NCI-H526 (cell line): ENCODE measurements at regions not wholly inside any gene's neighbourhood (a gene's known extent, or its start where the extent isn't known, plus 50 kb on each side); places are given as distances from the start of the nearest gene placed in this dataset.

Experiments
- DNase-seq, 2 experiments: peaks; one replicate each; lab custom pipeline; 2025; lab: John Stamatoyannopoulos, UW

- DNase-seq: no peak
These were observed 82.4 kb upstream of the COX10 start for GRCh38 chr17:13986855-13987254.

DNA sequence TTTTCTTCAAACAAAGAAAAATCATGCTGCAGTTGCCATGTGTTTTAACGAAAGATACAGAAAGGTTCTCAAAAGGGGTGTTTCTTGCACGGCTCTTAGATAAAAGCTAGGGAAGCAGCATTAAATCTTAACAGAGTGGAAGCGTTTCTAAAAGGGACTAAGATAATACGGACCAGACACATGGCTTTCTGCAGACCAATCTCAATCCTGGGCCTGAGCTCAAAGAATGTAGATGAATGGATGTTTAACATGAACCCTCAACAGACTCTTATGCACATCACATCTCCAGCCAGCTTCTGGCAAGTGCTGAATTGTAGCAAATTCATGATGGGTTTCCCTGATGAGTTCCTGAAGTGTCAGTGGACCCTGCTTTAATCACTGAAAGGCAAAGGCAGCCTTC lies 80.2 kb upstream of the COX10 start:
- no peak for DNase-seq

DNA sequence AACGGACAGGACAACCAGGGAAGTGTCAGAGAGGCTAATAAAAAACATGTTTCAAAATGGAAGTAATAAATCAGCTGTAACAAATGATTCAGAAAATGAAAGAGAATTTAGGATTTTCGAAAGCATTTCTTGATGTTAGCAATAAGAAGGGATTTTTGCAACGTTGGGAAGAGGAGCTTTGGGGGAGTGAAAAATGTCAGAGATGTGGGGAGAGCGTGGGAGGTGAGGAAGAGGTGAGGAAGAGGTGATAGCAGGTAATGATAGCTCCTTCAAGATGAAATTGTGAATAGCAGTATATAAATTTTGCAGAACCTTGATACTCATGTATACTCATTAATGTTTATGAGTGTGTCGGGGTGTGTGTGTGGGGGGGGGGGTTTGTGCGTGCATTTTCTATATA lies 76.2 kb upstream of the COX10 start:
- no peak for DNase-seq

DNA sequence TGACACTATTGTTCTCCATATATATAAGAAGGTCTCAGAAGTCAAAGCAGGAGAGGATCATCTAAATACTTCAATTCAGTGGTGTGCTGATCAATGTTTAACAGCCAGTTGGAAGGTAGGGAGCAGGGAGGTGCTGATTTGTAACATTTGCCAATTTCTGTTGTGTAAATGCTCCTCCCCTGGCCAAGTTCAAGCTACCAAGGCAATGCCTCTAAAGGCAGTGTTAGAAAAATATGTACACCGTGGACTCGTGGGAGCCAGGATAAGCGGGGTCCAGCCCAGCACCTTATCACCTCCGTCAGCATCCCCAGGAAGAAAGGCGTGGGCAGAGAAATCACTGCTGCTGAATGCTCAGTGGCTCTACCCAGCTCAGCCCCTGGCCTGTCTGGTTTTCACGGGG lies 75.3 kb upstream of the COX10 start:
- no peak for DNase-seq

DNA sequence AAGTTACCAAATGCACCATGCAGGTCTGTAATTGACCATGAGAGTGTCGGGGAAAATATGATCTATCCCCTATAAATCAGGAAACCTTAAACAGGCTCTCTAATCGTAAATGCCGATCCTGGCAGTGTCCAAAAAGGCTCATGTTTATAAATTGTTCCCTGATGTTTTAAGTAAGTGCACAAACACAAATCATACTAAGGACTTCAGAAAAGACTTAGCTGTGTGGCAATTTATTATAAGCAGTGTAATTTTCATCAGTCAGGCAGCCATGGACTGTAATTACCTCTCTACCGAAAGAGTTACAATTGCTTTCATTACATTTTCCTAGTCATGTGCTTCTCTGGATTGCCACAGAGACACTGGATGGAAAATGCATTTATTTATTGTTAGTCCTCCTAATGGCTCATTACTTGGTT lies 73.4 kb upstream of the COX10 start:
- no peak for DNase-seq

DNA sequence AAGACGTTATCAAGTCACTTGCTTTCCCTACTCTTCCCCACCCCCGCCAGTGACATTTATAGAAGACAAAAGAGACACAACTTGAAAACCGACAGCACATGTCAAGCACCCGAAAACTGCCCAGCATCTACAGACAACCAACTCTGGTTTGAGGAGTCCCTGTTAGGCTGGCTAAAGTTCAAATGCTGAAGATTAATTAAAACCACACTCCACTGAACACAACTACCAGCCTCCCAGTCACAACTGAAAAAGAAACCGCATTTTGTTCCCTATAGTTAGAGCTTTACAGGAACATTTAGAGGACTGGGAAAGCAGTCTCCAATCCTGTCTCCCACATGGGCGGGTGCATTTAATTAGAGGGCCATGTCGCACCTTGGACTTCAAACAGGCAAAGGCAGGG lies 73.0 kb upstream of the COX10 start:
- no peak for DNase-seq

- no peak for DNase-seq
These were observed 72.6 kb upstream of the COX10 start for GRCh38 chr17:13996748-13997147.

DNA sequence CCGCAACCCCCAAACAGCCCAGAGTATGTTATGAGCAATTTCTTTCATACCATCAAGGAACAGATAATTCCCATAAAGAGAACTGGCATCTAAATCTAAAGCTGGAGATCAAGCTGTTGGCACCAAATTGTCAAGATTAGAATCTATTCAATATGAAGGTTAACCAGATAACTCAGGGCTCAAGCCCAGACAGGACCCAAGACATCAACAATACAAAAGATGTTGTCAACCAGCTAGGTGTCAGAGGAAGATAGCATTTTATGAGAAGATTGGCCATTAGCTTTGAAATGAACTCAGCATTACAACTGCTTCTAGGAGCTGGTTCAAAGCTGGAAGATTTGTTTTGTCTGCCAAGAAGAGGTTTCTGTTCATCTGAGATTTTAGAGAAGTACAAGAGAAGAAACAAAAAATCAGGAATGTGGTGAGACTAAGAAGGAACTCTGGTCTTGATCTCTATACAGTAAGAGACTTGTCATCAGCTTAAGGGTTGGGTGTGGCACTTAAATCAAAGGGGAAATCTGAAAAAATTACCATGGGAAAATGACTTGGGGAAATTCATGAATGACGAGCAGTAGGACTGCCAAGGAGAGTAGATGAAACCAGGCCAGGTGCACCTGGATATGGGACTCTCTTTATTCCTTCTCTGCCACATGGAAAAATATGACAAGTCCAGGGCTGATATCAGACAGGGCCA lies 64.2 kb upstream of the COX10 start:
- no peak for DNase-seq

GRCh38 chr17:14006249-14006942 lies 62.9 kb upstream of the COX10 start:
- no peak for DNase-seq

GRCh38 chr17:14007951-14008350 lies 61.4 kb upstream of the COX10 start:
- no peak for DNase-seq

DNA sequence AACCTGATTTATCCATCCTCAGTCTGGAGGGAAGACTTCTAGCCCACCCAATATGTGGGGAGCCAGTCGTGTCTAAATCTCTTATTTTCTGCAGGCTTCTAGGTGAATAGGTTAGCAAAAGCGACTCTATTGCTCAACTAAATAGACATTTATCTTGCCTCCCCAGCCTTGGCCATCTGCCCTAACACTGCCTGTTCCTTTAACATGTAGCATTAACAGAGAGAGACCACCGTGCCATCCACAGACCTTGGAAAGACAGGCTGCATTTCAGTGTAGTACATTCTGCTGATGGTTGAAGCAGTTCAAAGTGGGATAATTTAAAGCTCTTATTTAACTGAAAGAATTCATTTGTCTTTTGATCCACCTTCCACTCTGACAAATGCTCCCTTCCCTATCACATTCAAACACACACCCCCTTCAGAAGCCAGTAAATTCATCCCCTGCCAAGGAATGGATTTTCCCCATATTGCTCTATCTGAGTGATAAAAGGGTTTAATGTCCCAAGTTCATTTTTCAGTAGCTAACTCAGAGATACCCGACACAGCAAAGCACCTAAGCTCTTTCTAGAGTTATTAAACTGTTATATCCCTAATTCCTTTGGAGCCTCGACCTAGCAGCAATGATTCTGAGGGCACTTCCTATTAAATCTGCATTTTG lies 58.1 kb upstream of the COX10 start:
- no peak for DNase-seq

GRCh38 chr17:14011740-14012405 lies 57.4 kb upstream of the COX10 start:
- no peak for DNase-seq

DNA sequence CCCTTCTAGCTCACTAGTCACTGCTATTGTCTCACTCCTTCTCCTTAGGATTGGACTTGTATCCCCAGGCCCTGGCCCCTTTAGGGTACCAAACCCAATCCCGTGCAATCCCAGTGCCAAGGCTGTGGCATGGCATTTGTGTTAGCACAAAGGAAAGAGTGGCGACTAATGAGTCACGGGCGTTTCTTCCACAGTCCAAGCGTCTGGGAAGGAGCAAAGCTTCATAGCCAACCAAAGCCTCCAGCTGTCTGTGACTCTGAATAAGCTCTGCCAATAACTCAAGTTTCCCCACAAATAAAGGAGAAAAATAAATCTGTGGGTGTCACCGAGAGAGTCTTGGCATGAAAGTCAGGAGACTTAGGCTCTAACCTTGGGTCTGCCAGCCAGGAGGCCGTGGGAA lies 54.6 kb upstream of the COX10 start:
- DNase-seq: no peak

DNA sequence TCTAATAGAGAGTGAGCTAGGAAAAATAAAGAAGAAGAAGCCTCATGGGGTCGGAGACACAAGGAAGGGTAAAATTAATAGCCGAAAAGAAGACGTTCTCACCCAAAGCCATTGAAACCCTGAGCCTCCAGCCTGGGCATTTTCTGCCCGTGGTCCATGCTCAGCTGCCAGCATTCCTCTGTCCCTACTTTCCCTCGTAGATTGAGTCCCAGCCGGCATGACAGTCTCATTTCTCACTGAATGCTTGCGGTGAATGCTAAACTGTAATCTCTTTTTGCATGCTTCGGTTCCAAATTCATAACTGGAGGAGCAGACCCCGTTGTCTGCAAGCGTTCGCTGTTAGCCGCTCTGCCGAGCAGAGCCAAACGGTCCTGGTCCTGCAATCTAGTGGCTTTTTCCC lies 54.0 kb upstream of the COX10 start:
- DNase-seq: no peak

DNA sequence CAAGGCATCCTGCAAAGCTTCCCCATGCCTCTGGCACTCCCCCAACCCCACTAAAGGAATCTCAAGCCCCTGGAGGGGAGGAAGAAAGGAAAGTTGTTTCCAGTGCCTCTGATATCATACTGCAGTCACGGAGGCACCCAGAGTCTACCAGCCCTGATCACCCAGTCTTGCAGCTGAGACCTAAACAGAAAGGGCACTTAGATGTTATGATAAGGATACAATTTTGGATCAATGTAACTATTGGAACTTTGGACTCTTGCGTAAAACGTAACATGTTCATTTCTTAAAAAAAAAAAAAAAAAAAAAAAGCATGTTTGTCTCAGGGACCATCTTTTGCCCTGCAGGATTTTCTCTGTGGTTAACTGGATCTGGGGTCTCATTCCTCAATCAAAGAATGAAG lies 52.4 kb upstream of the COX10 start:
- DNase-seq: no peak

DNA sequence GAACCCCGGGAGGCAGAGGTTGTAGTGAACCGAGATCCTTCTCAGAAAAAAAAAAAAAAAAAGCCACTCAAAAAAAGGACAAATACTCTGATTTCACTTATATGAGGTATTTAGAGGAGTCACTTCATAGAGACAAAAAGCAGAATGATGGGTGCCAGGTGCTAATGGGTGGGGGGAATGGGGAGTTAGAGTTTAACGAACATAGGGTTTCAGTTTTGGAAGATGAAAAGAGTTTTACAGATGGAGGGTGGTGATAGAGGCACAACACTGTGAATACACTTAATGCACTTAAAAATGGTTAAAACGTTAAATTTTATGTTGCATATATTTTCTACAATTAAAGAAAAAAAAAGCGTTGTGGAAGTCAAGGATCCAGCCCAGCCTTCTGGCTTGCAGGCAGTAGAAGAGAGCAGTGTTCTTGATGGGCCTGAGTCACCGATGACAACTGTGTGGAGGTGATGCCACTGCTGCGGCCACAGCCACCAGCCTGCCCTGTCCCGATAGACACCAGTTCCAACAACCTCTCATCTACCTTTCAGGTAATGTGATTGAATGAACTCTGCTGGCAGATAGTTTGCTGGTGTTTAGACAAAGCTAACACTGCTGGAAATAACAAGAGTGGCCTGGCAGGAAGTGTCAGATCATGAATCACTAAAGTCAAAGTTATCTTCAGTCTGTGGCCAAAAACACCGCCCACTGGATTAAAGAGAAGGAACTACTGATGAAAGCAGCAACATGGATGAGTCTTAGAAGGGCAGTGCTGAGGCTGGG lies 49.9 kb upstream of the COX10 start:
- no peak for DNase-seq
